GM03348 (cell line): ENCODE measurements at regions not wholly inside any gene's neighbourhood (a gene's known extent, or its start where the extent isn't known, plus 50 kb on each side); places are given as distances from the start of the nearest gene placed in this dataset.
"Not testable (repeated sequence)": the region's sequence is repeated elsewhere in the genome, so short reads cannot be mapped to it uniquely, and the experiment has no call there.

Experiments
- DNase-seq: peaks from one replicate; pipeline ENCODE4 v3.0.0; 2012; ENCODE audit warnings: low spot score

GRCh38 chr6:115873901-115874300 lies 186.8 kb downstream of the FRK start:
- DNase-seq, result no peak

DNA sequence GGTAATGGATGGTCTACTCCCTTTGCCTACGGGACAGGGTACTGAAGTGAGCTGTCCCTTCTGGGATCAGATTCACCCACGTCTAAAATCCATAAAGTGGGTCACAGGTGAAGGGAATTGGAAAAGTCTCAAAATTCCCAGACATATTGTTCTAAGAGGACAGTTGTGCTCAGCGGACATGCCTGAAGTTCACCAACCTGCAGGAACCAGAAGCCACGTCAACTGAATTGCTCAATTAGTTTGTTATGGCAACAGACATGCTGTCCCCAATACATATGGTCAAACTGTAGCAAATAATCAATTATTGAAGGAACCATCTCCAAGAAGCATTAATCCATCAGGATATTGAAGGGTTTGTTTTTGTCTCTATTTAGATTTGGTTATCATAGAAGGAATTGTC lies 190.2 kb downstream of the FRK start:
- no peak for DNase-seq

DNA sequence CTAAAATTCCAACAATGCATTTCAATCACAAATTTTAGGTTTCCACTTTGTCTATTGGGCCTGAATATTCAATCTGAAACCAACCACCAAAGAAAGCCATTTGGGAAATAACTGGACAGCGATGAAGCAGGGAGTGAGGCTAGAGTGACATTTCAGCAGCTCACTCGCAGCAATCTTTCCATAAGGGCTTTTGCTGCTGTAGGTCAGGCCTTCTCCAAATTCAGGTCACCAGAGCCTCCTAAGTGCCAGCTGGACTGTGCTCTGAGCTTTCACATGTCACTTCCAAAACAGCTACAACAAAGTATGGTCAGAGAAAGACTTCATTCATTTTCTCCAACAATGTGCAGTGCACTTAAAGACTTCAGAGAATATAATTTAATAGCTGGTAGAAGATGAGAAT lies 194.8 kb downstream of the FRK start:
- DNase-seq, result no peak

DNA sequence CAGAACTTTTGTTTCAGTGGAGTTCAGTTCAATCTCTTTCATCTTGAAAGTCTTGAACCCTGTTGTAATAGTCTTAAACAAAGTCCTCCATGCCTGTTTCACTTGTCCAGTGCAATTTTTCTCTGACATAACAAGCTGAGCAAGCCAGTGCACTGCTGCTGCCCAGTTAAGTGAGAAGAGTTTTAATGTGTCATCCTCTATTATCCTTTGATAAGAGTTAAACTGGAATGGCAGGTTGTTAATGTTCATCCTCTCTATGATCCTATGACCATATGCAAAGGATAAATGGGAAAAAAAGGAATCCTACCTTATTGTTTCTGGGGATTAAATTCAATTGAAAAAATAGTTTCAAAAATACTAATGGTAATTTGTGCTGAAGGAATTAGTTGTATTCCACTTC lies 197.5 kb downstream of the FRK start:
- DNase-seq, result no peak

GRCh38 chr6:115861658-115862057 lies 199.0 kb downstream of the FRK start:
- DNase-seq, result not testable (repeated sequence)

GRCh38 chr6:115859577-115859976 lies 201.1 kb downstream of the FRK start:
- DNase-seq, result not testable (repeated sequence)

- no peak for DNase-seq
Observed at GRCh38 chr6:115854866-115855665, 205.6 kb downstream of the FRK start.

DNA sequence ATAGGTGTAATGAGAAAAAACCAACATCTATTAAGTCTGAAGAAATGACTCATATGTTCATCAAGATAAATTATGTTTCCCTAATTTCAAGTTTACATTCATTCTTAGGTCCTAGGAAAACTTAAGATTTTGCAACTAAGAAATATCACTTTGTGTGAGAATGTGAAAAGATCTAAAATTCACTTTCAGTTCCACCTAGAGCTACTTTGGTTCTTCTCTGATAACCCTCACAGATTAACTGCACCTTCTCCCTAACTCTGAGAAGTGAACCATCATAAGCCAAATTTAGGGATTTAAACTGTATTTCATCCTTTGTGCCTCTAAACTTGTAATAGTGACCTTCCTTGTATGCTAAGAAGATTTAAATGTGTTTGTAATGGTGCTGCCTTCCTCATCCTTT lies 213.0 kb downstream of the FRK start:
- no peak for DNase-seq

DNA sequence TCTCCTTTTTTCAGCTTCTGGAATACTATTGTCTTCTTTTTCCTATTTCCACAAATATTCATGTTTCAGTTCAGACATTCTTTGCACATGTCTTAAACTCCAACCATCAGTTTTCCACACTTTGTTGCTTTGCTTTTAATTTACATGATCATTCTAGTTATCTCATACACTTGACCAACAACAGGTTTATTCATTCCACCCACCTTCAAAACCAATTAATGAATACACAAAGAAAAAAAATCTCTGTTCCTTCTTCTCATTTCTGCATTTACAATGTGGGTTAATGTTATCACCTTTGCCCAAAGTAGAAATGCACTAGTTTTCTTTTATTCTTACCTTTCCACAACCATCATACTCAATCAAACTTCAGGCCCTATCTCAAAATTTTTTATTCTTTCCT lies 216.7 kb downstream of the FRK start:
- no peak for DNase-seq

DNA sequence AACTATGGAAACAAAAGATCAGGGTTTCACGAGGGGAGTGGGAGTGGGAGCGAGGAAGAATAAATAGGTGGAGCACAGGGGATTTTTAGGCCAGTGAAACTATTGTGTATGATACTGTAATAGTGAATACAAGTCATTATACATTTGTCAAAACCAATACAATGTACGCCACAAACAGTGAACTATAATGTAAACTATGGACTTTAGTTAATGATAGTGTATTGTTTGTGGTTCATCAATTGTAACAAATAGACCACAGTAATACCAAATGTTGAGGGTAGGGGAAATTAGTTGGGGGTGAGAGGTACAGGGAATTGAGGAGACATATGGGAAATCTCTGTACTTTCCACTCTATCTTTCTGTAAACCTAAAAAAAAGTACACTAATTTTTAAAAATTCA lies 218.4 kb downstream of the FRK start:
- DNase-seq, result no peak

DNA sequence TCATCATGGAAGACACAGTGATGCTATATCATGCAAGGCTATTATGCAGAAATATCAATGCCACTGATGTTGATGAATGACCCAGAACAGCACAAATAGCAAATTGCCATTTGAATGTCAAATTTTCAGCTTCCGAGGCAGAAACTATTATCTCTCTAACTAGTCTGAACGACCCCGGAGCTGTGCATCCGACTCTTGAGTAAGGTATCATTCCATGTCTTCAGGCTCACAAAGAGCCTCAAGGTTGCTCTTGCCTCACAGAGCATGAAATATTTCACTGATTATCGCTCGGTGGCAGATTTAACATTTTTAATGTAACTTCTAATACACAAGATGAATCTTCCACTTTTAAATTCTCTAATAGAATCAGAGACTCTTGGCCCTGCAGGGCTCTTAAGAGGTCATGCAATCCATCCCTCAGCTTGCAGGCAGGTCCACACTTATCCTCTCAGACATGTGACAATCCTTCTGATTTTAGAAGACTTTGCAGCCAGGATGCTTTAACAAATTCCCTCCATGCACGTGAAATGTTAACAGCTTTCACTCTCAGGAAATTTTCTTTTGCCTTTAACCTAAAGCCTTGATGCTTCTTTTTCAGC lies 221.0 kb downstream of the FRK start:
- no peak for DNase-seq

DNA sequence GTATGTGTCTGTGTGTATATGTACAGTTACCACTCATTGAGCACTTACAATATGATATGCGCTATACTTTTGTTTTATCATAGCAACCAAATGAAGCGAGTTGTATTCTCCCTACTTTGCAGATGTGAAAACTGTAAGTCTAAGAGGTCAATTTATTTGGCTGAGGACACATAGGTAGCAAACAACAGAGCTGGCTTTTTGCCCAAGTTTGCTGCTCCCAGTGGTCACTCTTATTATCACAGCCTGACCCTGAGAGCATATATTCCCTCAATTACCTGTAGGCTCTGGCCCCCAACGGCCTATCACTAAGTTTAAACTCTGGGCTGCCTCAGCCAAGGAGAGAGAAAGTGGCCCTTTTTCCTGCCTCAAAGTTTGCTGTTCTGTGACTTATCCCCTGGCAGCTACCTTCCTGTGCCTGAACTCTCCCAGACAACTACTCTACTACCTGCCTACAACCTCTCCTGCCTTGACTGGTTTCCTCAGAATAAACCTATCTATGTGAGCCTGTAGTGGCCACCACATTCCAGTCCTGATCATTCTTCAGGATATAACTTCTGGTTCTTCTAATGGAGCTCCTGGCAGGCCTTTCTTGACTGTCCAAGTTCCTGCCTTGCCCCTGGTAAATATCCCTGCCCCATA lies 221.8 kb downstream of the FRK start:
- peak; percentile 39 for DNase-seq

GRCh38 chr6:115838216-115838615 lies 222.5 kb downstream of the FRK start:
- no peak for DNase-seq

GRCh38 chr6:115836374-115836773 lies 224.3 kb downstream of the FRK start:
- DNase-seq, result not testable (repeated sequence)

- DNase-seq, result no peak
Observed at GRCh38 chr6:115835314-115835713, 225.4 kb downstream of the FRK start.

DNA sequence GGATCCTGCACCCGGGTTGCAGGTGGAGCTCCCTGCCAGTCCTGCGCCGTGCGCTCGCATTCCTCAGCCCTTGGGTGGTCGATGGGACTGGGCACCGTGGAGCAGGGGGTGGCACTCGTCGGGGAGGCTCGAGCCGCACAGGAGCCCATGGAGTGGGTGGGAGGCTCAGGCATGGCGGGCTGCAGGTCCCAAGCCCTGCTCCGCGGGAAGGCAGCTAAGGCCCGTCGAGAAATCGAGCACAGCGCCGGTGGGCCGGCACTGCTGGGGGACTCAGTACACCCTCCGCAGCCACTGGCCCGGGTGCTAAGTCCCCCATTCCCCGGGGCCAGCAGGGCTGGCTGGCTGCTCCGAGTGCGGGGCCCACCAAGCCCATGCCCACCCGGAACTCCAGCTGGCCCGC lies 226.1 kb downstream of the FRK start:
- DNase-seq, result not testable (repeated sequence)

DNA sequence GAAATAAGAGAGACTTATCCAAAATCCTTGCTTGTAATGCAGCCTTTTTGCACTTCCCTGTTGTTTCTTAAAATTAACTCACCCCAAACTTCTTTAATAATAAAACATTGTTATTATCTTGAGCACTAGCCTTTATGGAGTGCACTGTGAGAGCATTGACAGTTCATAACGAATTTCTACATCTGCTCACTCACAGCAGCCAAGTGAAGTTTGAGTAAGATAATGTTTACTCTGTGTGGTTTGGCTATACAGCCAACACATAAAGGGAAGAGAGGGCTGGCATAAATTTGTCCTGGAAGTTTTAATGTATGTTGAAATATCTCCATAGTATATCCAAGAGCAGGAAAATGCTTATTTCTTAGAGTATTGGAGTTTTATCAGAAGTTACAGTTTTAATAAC lies 227.9 kb downstream of the FRK start:
- no peak for DNase-seq

DNA sequence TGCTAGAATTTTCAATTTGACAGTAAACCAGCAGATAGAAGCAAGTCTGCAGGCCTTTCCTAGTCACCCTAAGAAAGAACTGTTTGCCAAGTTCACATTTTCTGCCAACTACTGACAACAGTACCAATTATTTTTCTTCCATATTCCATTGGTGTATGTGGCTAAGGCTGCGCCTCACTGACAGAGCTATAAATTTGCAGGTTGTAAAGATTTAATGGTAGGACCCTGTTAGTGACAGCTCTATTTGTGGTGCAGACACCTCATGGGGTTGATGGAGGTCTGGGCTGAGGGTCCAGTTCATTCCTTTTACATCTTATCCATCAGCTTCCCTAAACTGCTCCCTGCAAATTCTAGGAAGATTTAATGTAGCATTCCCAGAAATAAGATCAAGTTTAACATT lies 228.5 kb downstream of the FRK start:
- no peak for DNase-seq

DNA sequence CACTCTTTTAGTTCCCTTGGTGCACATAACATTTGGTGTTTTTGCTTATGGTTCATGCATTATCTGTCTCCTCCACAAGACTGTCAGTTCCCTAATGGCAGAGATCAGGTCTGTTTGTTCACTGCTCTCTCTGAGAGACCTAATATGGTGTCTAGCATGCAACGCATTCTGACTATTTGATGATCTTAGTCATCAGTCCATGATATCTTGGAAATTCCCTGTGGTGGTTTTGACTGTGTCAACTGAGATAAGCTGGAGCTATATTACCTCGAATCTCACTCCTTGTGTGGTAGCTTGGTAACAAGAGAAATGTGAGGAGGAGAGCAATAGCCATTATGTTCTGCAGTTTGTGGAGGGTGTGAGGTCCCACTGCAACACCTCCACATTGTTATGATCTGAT lies 229.8 kb downstream of the FRK start:
- DNase-seq, result no peak

- DNase-seq, result no peak
Observed at GRCh38 chr6:115821798-115822197, 238.9 kb downstream of the FRK start.

GRCh38 chr6:115819506-115819905 lies 241.2 kb downstream of the FRK start:
- DNase-seq, result no peak

GRCh38 chr6:115817161-115817560 lies 243.5 kb downstream of the FRK start:
- no peak for DNase-seq

DNA sequence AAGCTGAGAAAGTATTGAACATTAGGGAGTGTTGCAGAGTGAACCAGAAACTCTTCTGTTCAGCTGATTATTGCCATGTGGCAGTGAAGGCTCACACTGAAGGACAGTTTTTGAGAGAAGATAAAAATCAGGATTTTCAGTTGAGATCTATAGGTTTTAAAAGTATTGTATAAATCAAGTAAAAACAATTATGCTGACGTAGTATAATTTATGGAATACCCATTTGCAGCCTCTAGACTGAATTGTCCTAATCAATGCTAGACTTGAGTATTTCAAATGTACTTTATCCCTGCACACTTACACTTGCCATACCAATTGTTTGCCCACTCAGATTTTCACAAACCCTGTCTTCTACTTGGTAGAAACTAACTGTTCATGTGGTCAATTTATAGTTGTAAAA lies 245.8 kb downstream of the FRK start:
- no peak for DNase-seq
